ENCODE measurements at regions not wholly inside any gene's neighbourhood (a gene's known extent, or its start where the extent isn't known, plus 50 kb on each side); places are given as distances from the start of the nearest gene placed in this dataset.

DNA sequence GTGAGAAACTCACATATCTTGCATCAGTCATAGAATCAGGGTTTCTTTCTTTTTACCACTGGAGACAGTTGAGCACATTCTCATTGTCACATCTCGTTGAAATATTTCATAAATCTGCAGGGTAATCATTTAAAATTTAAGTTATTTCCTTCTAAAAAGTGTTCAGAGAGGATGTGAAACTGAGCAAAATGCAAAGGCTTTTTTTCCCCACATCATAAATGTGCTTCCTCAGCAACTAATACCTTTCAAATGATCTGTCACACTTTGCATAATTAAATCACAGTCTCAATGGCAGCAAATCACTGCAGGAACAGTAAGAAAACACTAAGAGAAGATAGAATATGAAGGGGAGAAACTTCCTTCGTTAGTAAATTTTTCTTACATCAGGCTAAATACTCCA is 187.5 kb downstream of the EVX1 start:
- TF ChIP-seq, protein P1, sequence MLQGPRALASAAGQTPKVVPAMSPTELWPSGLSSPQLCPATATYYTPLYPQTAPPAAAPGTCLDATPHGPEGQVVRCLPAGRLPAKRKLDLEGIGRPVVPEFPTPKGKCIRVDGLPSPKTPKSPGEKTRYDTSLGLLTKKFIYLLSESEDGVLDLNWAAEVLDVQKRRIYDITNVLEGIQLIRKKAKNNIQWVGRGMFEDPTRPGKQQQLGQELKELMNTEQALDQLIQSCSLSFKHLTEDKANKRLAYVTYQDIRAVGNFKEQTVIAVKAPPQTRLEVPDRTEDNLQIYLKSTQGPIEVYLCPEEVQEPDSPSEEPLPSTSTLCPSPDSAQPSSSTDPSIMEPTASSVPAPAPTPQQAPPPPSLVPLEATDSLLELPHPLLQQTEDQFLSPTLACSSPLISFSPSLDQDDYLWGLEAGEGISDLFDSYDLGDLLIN (CRISPR knock-in tag; IDR thresholded peaks at IDR 0.05; ENCODE audit: borderline replicate concordance): no peak
- TF ChIP-seq POLR2A (IDR thresholded peaks at IDR 0.05; ENCODE audit: insufficient read depth in 1 of 2, low read depth in 2 of 2, low read length in 2 of 2): no peak
- TF ChIP-seq, protein P2, sequence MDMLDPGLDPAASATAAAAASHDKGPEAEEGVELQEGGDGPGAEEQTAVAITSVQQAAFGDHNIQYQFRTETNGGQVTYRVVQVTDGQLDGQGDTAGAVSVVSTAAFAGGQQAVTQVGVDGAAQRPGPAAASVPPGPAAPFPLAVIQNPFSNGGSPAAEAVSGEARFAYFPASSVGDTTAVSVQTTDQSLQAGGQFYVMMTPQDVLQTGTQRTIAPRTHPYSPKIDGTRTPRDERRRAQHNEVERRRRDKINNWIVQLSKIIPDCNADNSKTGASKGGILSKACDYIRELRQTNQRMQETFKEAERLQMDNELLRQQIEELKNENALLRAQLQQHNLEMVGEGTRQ (IDR thresholded peaks at IDR 0.05; ENCODE audit: low read depth, low read length): no peak
- TF ChIP-seq, protein P2 (CRISPR knock-in tag; IDR thresholded peaks at IDR 0.05; ENCODE audit: borderline replicate concordance): no peak
